SK-N-SH (cell line): ENCODE measurements at regions not wholly inside any gene's neighbourhood (a gene's known extent, or its start where the extent isn't known, plus 50 kb on each side); places are given as distances from the start of the nearest gene placed in this dataset.

ENCODE experiments used
- CTCF ChIP-seq: fragments of 200-600 bp; sonication (generic); IDR thresholded peaks from 2 replicates; pipeline ENCODE4 v1.6.1; 2017; ENCODE audit warnings: antibody characterized with exemption, mild to moderate bottlenecking, moderate library complexity
- EZH2phosphoT487 ChIP-seq: fragments of 200-600 bp; sonication (generic); IDR thresholded peaks from 2 replicates; pipeline ENCODE4 v1.6.1; 2017; ENCODE audit warnings: low read depth, mixed run types, mild to moderate bottlenecking, antibody characterized with exemption, moderate library complexity, borderline replicate concordance
- FOSL2 ChIP-seq: IDR thresholded peaks from 2 replicates; pipeline ENCODE4 v1.4.0; 2012; ENCODE audit warnings: low read depth, mild to moderate bottlenecking, moderate library complexity, borderline replicate concordance
- RAD21 ChIP-seq: IDR thresholded peaks from 2 replicates; pipeline ENCODE4 v1.6.1; 2012; ENCODE audit warnings: mild to moderate bottlenecking, low read length
- RFX5 ChIP-seq: IDR thresholded peaks from 2 replicates; pipeline ENCODE4 v1.6.1; 2012; ENCODE audit warnings: mild to moderate bottlenecking, improper control_type of control experiment, low read length
- YY1 ChIP-seq: IDR thresholded peaks from 2 replicates; pipeline ENCODE4 v1.4.0; 2012; ENCODE audit warnings: low read depth, mild to moderate bottlenecking

GRCh38 chr2:38224821-38225437, 149.0 kb upstream of the CYP1B1 start:
- no peak for TF ChIP-seq CTCF
- no peak for TF ChIP-seq YY1
- no peak for TF ChIP-seq RAD21
- TF ChIP-seq EZH2phosphoT487: no peak
- no peak for TF ChIP-seq FOSL2
- no peak for TF ChIP-seq RFX5
